GM23248 (cell line): ENCODE measurements at regions not wholly inside any gene's neighbourhood (a gene's known extent, or its start where the extent isn't known, plus 50 kb on each side); places are given as distances from the start of the nearest gene placed in this dataset.

ENCODE experiments used
- EZH2 ChIP-seq: fragments of 200-600 bp; sonication (generic); IDR thresholded peaks from 2 replicates; pipeline ENCODE4 v1.6.1; 2018; ENCODE audit warnings: antibody characterized with exemption, mild to moderate bottlenecking; ENCODE audit not compliant: insufficient read depth, poor library complexity, severe bottlenecking
- EZH2phosphoT487 ChIP-seq: fragments of 200-600 bp; sonication (generic); IDR thresholded peaks from 2 replicates; pipeline ENCODE4 v1.6.1; 2018; ENCODE audit warnings: antibody characterized with exemption, moderate library complexity, mild to moderate bottlenecking, low read depth; ENCODE audit not compliant: insufficient read depth

- no peak for TF ChIP-seq EZH2
- no peak for TF ChIP-seq EZH2phosphoT487
Measured at GRCh38 chr7:118306771-118307170, 82.3 kb downstream of the ANKRD7 start.
